HepG2 (cell line): ENCODE measurements at regions not wholly inside any gene's neighbourhood (a gene's known extent, or its start where the extent isn't known, plus 50 kb on each side); places are given as distances from the start of the nearest gene placed in this dataset.

Experiments
- YY1 ChIP-seq: IDR thresholded peaks from 2 replicates; pipeline ENCODE4 v1.6.1; 2011; ENCODE audit warnings: low read length, low read depth, moderate library complexity, mild to moderate bottlenecking; ENCODE audit not compliant: insufficient read depth, insufficient replicate concordance
- ZNF619 ChIP-seq: sonication (generic); formaldehyde crosslinking; IDR thresholded peaks from 2 replicates; pipeline ENCODE4 v1.4.0; 2020; ENCODE audit warnings: mild to moderate bottlenecking, missing genetic modification reagents

- no peak for TF ChIP-seq ZNF619
- TF ChIP-seq YY1 = no peak
Observed at GRCh38 chr7:136339464-136339863, 362.3 kb upstream of the MTPN start.
